SK-N-SH (cell line): ENCODE measurements at regions not wholly inside any gene's neighbourhood (a gene's known extent, or its start where the extent isn't known, plus 50 kb on each side); places are given as distances from the start of the nearest gene placed in this dataset.

Experiments used
- CHD2 ChIP-seq: fragments of 150-350 bp; IDR thresholded peaks from 2 replicates; pipeline ENCODE4 v1.6.1; 2018; ENCODE audit warnings: low read length; ENCODE audit not compliant: partially characterized antibody
- ELF1 ChIP-seq: IDR thresholded peaks from 2 replicates; pipeline ENCODE4 v1.4.0; 2012
- FOXM1 ChIP-seq: IDR thresholded peaks from 2 replicates; pipeline ENCODE4 v1.4.0; 2012; ENCODE audit warnings: low read depth, mild to moderate bottlenecking
- GABPA ChIP-seq: IDR thresholded peaks from 2 replicates; pipeline ENCODE4 v1.4.0; 2012; ENCODE audit warnings: low read depth, mild to moderate bottlenecking
- GATA2 ChIP-seq: sonication (generic); formaldehyde crosslinking; IDR thresholded peaks from 2 replicates; pipeline ENCODE4 v1.5.0; 2020; ENCODE audit warnings: mild to moderate bottlenecking, missing genetic modification reagents
- POLR2AphosphoS5 ChIP-seq: IDR thresholded peaks from 2 replicates; pipeline ENCODE4 v1.6.1; 2012; ENCODE audit warnings: low read depth, low read length
- RXRA ChIP-seq: IDR thresholded peaks from 2 replicates; pipeline ENCODE4 v1.4.0; 2012; ENCODE audit warnings: low read depth, mild to moderate bottlenecking, borderline replicate concordance
- SIN3A ChIP-seq: IDR thresholded peaks from 2 replicates; pipeline ENCODE4 v1.6.1; 2012; ENCODE audit warnings: low read depth, mild to moderate bottlenecking, low read length, moderate library complexity, borderline replicate concordance
- TAF1 ChIP-seq: IDR thresholded peaks from 2 replicates; pipeline ENCODE4 v1.6.1; 2012; ENCODE audit warnings: low read depth, mild to moderate bottlenecking, low read length, moderate library complexity, borderline replicate concordance
- TEAD4 ChIP-seq: IDR thresholded peaks from 2 replicates; pipeline ENCODE4 v1.4.0; 2012; ENCODE audit warnings: mild to moderate bottlenecking, borderline replicate concordance; ENCODE audit not compliant: insufficient read depth
- USF2 ChIP-seq: fragments of 150-350 bp; IDR thresholded peaks from 2 replicates; pipeline ENCODE4 v1.6.1; 2017; ENCODE audit warnings: antibody characterized with exemption, low read length, low read depth, borderline replicate concordance
- TF ChIP-seq, protein P1 (sequence below): IDR thresholded peaks from 2 replicates; pipeline ENCODE4 v1.6.1; 2012; ENCODE audit warnings: mild to moderate bottlenecking, low read depth, low read length, moderate library complexity
- TF ChIP-seq, protein P2 (sequence below): fragments of 200-600 bp; sonication (generic); IDR thresholded peaks from 2 replicates; pipeline ENCODE4 v1.6.1; 2017; ENCODE audit warnings: antibody characterized with exemption, mild to moderate bottlenecking, moderate library complexity

DNA sequence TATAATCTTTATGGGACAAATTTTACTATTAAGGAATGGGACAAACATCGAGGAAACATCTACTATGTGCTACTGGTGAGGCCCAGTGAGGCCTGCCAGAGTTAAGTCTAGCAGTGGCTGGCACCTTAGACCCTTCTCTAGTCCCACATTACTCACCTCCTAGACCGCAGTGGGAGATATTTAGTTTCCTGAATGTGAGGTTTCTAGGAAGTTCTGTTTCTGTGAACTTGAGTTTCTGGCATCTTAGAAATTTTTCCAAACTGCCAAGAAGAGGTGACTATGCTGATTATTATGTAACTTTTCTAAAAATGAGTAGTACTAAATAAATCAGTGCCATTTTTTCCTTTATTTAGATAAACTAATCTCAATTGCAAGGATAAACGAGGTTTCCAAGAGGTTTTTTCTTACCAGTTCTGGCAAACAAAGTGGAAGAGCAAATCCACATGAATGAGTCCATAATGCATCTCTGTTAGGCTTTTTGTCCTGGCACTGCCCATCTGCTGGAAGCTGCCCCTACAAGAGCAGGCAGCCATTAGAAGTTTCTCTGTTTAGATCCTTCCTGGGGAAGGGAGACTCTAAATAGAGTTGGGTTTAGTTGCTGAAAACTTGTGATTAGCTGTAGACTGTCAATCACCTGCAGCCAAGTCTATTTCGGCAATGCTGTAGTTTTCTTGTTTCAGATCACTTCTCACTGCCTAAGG lies 348.7 kb downstream of the MAN2A1 start:
- TF ChIP-seq TAF1 (no peak), USF2 (no peak), FOXM1 (no peak), POLR2AphosphoS5 (no peak), CHD2 (no peak), RXRA (no peak), GABPA (no peak), ELF1 (no peak), SIN3A (no peak), TEAD4 (no peak), GATA2 (no peak)
- TF ChIP-seq, protein P1, sequence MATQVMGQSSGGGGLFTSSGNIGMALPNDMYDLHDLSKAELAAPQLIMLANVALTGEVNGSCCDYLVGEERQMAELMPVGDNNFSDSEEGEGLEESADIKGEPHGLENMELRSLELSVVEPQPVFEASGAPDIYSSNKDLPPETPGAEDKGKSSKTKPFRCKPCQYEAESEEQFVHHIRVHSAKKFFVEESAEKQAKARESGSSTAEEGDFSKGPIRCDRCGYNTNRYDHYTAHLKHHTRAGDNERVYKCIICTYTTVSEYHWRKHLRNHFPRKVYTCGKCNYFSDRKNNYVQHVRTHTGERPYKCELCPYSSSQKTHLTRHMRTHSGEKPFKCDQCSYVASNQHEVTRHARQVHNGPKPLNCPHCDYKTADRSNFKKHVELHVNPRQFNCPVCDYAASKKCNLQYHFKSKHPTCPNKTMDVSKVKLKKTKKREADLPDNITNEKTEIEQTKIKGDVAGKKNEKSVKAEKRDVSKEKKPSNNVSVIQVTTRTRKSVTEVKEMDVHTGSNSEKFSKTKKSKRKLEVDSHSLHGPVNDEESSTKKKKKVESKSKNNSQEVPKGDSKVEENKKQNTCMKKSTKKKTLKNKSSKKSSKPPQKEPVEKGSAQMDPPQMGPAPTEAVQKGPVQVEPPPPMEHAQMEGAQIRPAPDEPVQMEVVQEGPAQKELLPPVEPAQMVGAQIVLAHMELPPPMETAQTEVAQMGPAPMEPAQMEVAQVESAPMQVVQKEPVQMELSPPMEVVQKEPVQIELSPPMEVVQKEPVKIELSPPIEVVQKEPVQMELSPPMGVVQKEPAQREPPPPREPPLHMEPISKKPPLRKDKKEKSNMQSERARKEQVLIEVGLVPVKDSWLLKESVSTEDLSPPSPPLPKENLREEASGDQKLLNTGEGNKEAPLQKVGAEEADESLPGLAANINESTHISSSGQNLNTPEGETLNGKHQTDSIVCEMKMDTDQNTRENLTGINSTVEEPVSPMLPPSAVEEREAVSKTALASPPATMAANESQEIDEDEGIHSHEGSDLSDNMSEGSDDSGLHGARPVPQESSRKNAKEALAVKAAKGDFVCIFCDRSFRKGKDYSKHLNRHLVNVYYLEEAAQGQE = no peak
- TF ChIP-seq, protein P2, sequence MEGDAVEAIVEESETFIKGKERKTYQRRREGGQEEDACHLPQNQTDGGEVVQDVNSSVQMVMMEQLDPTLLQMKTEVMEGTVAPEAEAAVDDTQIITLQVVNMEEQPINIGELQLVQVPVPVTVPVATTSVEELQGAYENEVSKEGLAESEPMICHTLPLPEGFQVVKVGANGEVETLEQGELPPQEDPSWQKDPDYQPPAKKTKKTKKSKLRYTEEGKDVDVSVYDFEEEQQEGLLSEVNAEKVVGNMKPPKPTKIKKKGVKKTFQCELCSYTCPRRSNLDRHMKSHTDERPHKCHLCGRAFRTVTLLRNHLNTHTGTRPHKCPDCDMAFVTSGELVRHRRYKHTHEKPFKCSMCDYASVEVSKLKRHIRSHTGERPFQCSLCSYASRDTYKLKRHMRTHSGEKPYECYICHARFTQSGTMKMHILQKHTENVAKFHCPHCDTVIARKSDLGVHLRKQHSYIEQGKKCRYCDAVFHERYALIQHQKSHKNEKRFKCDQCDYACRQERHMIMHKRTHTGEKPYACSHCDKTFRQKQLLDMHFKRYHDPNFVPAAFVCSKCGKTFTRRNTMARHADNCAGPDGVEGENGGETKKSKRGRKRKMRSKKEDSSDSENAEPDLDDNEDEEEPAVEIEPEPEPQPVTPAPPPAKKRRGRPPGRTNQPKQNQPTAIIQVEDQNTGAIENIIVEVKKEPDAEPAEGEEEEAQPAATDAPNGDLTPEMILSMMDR = no peak
